HL-60 (cell line): ENCODE measurements at regions not wholly inside any gene's neighbourhood (a gene's known extent, or its start where the extent isn't known, plus 50 kb on each side); places are given as distances from the start of the nearest gene placed in this dataset.

Experiments used
- CTCF ChIP-seq: IDR thresholded peaks from one replicate; pipeline ENCODE4 v1.5.1; 2011; ENCODE audit warnings: low read length, control low read depth, inconsistent platforms; ENCODE audit not compliant: insufficient read depth
- GABPA ChIP-seq: IDR thresholded peaks from 2 replicates; pipeline ENCODE4 v1.6.1; 2012; ENCODE audit warnings: low read depth
- POLR2AphosphoS5 ChIP-seq: IDR thresholded peaks from 2 replicates; pipeline ENCODE4 v1.6.1; 2012; ENCODE audit warnings: low read depth
- REST ChIP-seq: IDR thresholded peaks from 2 replicates; pipeline ENCODE4 v1.6.1; 2012; ENCODE audit warnings: low read depth; ENCODE audit not compliant: insufficient replicate concordance
- SPI1 ChIP-seq: IDR thresholded peaks from 2 replicates; pipeline ENCODE4 v1.6.1; 2012; ENCODE audit warnings: low read depth, mild to moderate bottlenecking, borderline replicate concordance

DNA sequence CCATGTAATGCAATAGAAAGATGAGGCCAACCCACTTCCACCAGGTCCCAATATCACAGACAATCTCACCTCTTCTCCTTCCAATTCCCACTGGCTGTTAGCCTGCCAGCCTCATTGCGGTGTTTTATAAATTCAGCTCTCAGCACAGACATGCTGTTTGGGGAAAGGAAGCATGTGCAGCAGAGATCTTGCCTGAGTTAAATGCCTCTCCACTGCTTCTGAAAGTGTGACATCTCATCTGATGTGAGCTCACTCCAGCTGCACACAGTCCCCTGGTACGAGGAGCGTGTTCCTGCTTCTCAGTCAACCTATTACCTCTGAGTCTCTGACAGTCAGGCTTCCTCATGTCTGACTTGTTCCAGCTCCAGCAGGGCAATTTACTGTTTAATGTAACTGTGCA is 122.7 kb upstream of the GUCY1A2 start:
- TF ChIP-seq POLR2AphosphoS5 (no peak), CTCF (no peak), REST (no peak), GABPA (no peak), SPI1 (no peak)
